OCI-LY7 (cell line): ENCODE measurements at regions not wholly inside any gene's neighbourhood (a gene's known extent, or its start where the extent isn't known, plus 50 kb on each side); places are given as distances from the start of the nearest gene placed in this dataset.

Experiments
- CTCF ChIP-seq: fragments of 200-600 bp; sonication (generic); conservative IDR thresholded peaks from 2 replicates; pipeline ENCODE4 v1.5.1; 2014; ENCODE audit warnings: mild to moderate bottlenecking, antibody characterized with exemption, low read length, moderate library complexity, mixed read lengths
- EZH2phosphoT487 ChIP-seq: fragments of 200-600 bp; sonication (generic); IDR thresholded peaks from 2 replicates; pipeline ENCODE4 v1.6.1; 2018; ENCODE audit warnings: low read depth, borderline replicate concordance, mild to moderate bottlenecking, mixed run types, antibody characterized with exemption, low read length, moderate library complexity, mixed read lengths

GRCh38 chr7:106381252-106381651, 96.5 kb upstream of the NAMPT start:
- TF ChIP-seq CTCF = no peak
- no peak for TF ChIP-seq EZH2phosphoT487
